HuH-7.5 (cell line): ENCODE measurements at regions not wholly inside any gene's neighbourhood (a gene's known extent, or its start where the extent isn't known, plus 50 kb on each side); places are given as distances from the start of the nearest gene placed in this dataset.

Experiments
- DNase-seq: peaks from one replicate; pipeline ENCODE4 v3.0.0; 2011; ENCODE audit warnings: low spot score

GRCh38 chrX:150298841-150299551 is 64.1 kb upstream of the MAMLD1 start:
- no peak for DNase-seq

GRCh38 chrX:150299579-150299978 is 63.5 kb upstream of the MAMLD1 start:
- DNase-seq = no peak

- no peak for DNase-seq
These were observed 59.6 kb upstream of the MAMLD1 start for GRCh38 chrX:150303386-150304097.

GRCh38 chrX:150306002-150306401 is 57.1 kb upstream of the MAMLD1 start:
- no peak for DNase-seq

GRCh38 chrX:150308041-150308440 is 55.1 kb upstream of the MAMLD1 start:
- DNase-seq = no peak

DNA sequence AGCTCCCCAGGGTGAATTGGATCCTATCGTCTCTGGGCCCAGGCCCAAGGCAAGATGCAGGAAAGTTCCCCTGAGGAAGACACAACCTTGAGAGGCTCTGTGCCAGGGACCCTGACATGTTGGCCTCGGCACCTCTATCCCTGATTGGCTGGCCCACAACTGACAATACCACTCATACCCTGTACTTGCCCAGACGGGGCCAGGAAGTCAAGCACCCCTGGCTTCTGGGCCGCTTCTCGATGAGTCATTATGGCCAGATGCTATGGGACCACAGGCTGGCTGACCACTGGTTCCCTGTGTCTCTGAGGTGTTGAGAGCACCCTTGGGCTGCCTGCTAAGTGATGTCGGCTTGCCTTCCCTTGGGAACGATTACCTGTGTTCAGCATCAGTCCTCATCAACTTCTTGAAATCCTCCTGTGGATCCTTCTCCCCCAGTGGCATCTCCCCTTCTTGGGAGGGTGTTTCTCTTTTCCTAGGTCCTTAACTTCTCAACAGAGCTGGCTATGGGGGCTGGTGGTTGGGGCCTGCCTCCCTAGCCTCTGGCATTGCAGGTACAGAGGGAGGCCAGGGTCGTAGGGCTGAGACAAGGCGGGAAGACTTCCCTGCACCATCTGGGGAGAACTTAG is 54.5 kb upstream of the MAMLD1 start:
- DNase-seq = no peak

DNA sequence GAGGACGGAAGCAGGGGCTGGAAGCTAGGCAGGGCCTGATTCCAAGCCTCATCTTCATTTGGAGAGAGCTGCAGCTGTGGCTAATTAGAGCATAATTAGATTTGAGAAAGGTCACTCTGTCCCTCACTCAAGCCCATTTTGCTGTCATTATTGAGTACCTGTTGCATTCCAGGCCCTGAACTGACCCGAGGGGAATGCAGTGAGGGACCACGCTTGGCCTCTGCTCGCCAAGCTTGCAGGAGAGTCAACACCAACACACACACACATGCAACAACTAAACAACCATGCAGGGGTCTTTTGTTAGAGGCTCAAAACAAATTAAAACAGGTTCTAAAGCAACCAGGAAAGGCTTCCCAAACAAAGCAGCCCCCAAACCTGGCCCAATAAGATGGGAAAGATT is 52.7 kb upstream of the MAMLD1 start:
- no peak for DNase-seq

GRCh38 chrX:150310881-150311280 is 52.2 kb upstream of the MAMLD1 start:
- no peak for DNase-seq

DNA sequence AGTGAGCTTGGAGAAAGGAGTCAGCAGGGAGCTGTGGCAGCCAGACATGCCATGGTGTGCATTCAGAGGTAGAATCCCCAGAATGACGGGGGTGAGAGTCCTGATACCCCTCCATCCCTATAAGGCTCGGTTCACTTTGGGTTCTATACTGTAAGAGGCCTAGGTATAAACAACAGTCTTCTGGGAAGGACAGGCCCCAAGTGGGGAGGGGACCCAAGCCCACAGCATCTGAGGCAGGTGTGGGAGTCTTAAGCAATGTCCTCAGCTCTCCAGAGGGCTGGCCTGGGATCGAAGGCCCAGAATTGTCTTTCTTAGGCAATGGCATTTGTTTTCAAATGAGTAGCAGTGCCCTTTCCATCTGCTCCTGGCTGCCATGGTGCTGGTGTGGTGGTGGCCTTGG is 50.2 kb upstream of the MAMLD1 start:
- no peak for DNase-seq
